ENCODE measurements at regions not wholly inside any gene's neighbourhood (a gene's known extent, or its start where the extent isn't known, plus 50 kb on each side); places are given as distances from the start of the nearest gene placed in this dataset.
A peak's percentile ranks its signal among the peaks of the same experiment; 100 is the strongest.

DNA sequence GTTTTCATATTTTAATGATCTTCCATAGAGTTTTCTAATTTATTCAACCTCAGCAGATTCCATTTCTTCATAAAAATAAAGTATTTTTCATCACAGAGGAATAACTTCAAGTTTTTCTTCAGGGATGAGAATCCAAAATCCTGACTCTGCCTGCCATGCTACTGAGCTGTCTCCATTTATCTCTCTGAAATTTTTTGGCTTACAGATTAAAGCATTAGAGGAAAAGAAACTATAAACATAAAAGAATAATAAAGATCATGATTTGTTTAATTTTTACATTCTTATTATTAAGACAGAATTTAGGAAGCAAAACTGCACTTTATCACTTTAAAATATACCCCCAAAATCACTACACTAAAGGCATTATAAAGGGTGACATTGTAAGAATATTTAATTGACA is 301.8 kb upstream of the NFE2L3 start:
- Histone ChIP-seq H3K27ac (ENCODE audit: low read length) (no peak overlapping the region), H3K4me1 (ENCODE audit: low read length) (no peaks in the 10 kb centered on the region), H3K27me3 (ENCODE audit: low read depth, low read length) (peaks cover 15% of the 10 kb centered on the region), H3K4me2 (ENCODE audit: low read length) (no peak overlapping the region), H3K9ac (ENCODE audit: low read length) (no peak overlapping the region), H3K4me3 (ENCODE audit: low read length) (no peak overlapping the region), H3K79me2 (ENCODE audit: low read length) (no peaks in the 10 kb centered on the region), H2AFZ (ENCODE audit: low read depth, low read length) (no peak overlapping the region), H3K36me3 (replicated peaks; ENCODE audit: low read depth, low read length) (no peaks in the 10 kb centered on the region), H3K9me3 (ENCODE audit: insufficient read depth, low read length) (no peaks in the 10 kb centered on the region), H4K20me1 (ENCODE audit: insufficient read depth, low read length) (no peaks in the 10 kb centered on the region)
- TF ChIP-seq EZH2phosphoT487 (IDR thresholded peaks at IDR 0.05; ENCODE audit: low read depth): no peak
- TF ChIP-seq, protein P1, sequence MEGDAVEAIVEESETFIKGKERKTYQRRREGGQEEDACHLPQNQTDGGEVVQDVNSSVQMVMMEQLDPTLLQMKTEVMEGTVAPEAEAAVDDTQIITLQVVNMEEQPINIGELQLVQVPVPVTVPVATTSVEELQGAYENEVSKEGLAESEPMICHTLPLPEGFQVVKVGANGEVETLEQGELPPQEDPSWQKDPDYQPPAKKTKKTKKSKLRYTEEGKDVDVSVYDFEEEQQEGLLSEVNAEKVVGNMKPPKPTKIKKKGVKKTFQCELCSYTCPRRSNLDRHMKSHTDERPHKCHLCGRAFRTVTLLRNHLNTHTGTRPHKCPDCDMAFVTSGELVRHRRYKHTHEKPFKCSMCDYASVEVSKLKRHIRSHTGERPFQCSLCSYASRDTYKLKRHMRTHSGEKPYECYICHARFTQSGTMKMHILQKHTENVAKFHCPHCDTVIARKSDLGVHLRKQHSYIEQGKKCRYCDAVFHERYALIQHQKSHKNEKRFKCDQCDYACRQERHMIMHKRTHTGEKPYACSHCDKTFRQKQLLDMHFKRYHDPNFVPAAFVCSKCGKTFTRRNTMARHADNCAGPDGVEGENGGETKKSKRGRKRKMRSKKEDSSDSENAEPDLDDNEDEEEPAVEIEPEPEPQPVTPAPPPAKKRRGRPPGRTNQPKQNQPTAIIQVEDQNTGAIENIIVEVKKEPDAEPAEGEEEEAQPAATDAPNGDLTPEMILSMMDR (IDR thresholded peaks at IDR 0.05; ENCODE audit: low read depth, low read length): no peak

DNA sequence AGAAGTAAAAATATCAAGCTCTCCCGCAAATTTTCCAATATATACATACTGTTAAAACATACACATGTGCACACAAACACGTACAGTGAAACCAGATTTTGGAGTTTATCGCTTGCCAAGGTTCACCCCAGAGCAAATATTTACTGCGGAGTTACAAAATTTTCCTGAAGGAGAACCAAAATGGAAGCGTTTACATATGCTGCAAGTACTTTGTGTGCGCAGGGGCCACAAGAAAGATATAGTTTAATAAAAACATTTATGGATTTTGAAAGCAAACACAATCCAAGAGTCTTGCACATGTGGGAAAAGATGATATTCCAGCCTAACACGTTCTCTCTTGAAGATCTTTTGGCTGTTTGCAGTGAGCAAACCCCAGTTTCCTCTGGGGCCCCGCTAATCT is 301.3 kb upstream of the NFE2L3 start:
- no peak overlapping the region for H2AFZ ChIP-seq (ENCODE audit: low read depth, low read length)
- H3K9me3 ChIP-seq (ENCODE audit: insufficient read depth, low read length): no peaks in the 10 kb centered on the region
- no peaks in the 10 kb centered on the region for H3K4me1 ChIP-seq (ENCODE audit: low read length)
- no peak overlapping the region for H3K27ac ChIP-seq (ENCODE audit: low read length)
- TF ChIP-seq, protein P1 (IDR thresholded peaks at IDR 0.05; ENCODE audit: low read depth, low read length): no peak
- no peak for TF ChIP-seq EZH2phosphoT487 (IDR thresholded peaks at IDR 0.05; ENCODE audit: low read depth)
- no peak overlapping the region for H3K9ac ChIP-seq (ENCODE audit: low read length)
- no peaks in the 10 kb centered on the region for H3K79me2 ChIP-seq (ENCODE audit: low read length)
- no peaks in the 10 kb centered on the region for H3K36me3 ChIP-seq (replicated peaks; ENCODE audit: low read depth, low read length)
- H3K4me2 ChIP-seq (ENCODE audit: low read length): no peak overlapping the region
- H4K20me1 ChIP-seq (ENCODE audit: insufficient read depth, low read length): no peaks in the 10 kb centered on the region
- H3K27me3 ChIP-seq (ENCODE audit: low read depth, low read length): peaks cover 15% of the 10 kb centered on the region
- H3K4me3 ChIP-seq (ENCODE audit: low read length): no peak overlapping the region

DNA sequence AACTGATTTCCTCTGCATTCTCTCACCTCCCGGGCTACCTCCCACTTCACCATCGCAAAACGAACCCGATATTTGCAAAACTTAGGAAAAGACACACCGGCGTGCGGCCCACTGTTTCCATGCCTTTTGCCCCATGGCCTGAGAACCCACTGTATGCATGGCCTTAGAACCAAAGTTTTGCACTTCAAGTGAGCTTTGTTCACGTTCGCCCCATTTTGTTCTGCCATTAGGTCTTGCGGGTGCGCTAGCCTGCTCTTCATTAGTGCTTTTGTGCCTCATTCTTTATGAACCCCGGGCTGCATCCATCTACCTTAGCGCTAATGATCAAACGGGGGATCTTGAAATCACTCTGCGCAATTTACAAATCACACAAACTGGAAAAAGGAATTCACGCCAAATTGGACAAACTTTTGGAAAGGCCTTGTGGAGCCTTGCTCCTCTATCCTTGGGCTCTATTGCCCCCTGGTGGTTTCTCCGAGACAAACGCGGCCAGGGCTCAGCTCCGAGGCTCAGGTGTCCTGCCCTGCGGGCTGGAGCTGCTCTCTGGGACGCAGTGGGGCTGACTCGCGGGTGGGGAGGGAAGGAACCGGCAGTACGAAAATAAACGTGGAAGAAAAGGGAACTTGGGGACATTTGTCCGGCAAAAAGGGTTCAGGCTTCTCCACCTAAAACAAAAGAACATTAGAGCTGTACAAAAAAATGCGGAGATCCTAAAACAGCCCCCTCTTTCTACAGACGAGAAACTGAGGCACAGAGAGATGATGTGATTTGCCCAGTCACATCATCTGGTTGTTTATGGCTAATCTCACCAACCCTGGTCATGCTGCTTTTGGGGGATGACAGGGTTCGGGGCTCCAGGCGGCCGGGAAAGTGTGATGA is 300.4 kb upstream of the NFE2L3 start:
- Histone ChIP-seq H3K4me1 (ENCODE audit: low read length) (no peaks in the 10 kb centered on the region), H3K9me3 (ENCODE audit: insufficient read depth, low read length) (no peaks in the 10 kb centered on the region), H3K9ac (ENCODE audit: low read length) (no peak overlapping the region), H3K4me3 (ENCODE audit: low read length) (no peak overlapping the region), H4K20me1 (ENCODE audit: insufficient read depth, low read length) (no peaks in the 10 kb centered on the region), H2AFZ (ENCODE audit: low read depth, low read length) (no peak overlapping the region), H3K4me2 (ENCODE audit: low read length) (peak overlapping the region; percentile 18; the same call in 1 of the 2 replicates), H3K27ac (ENCODE audit: low read length) (no peak overlapping the region), H3K79me2 (ENCODE audit: low read length) (no peaks in the 10 kb centered on the region), H3K27me3 (ENCODE audit: low read depth, low read length) (peaks cover 15% of the 10 kb centered on the region), H3K36me3 (replicated peaks; ENCODE audit: low read depth, low read length) (no peaks in the 10 kb centered on the region)
- TF ChIP-seq, protein P1 (IDR thresholded peaks at IDR 0.05; ENCODE audit: low read depth, low read length): peak; percentile 76
- no peak for TF ChIP-seq EZH2phosphoT487 (IDR thresholded peaks at IDR 0.05; ENCODE audit: low read depth)

DNA sequence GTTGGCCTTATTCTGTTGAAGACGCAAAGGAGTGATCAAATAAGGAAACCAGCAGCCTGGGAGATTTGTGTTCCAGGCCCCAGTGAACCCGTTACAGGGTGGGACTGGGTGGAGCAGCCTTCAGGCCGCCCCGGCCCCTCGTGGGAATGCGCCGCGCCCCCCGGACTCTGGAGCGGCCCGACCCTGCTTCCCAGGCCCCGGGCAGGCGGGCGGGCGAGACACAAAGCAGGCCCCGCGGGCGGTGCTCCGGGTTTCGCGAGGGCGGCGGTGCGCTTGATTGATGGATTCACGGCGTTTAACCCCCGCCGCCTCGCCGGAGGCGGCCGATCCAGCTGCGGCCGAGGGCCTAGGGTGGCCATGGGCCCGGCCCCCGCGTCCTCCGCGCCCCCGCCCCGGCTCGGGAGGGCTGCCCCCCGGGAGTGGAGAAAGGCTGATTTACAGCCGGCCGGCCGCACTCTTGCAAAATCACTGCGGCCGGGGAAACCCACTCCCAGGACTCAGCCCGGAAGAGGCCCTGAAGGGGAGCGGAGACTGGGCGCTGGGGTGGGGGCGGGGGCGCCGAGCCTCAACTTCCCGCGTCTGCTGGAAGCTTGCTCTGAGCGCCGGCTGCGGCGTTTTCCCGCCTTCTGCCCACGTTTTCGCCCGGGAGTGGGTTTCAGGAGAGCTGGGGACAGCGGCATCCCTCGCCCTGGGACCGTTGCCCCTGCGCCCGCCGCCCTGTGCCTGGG is 299.6 kb upstream of the NFE2L3 start:
- Histone ChIP-seq H4K20me1 (ENCODE audit: insufficient read depth, low read length) (no peaks in the 10 kb centered on the region), H3K4me2 (ENCODE audit: low read length) (no peak overlapping the region), H3K79me2 (ENCODE audit: low read length) (no peaks in the 10 kb centered on the region), H3K9ac (ENCODE audit: low read length) (no peak overlapping the region), H3K27me3 (ENCODE audit: low read depth, low read length) (peaks cover 15% of the 10 kb centered on the region), H3K4me3 (ENCODE audit: low read length) (no peak overlapping the region), H3K36me3 (replicated peaks; ENCODE audit: low read depth, low read length) (no peaks in the 10 kb centered on the region), H3K9me3 (ENCODE audit: insufficient read depth, low read length) (no peaks in the 10 kb centered on the region), H2AFZ (ENCODE audit: low read depth, low read length) (no peak overlapping the region), H3K4me1 (ENCODE audit: low read length) (no peaks in the 10 kb centered on the region), H3K27ac (ENCODE audit: low read length) (no peak overlapping the region)
- no peak for TF ChIP-seq EZH2phosphoT487 (IDR thresholded peaks at IDR 0.05; ENCODE audit: low read depth)
- TF ChIP-seq, protein P1 (IDR thresholded peaks at IDR 0.05; ENCODE audit: low read depth, low read length): no peak

All from OCI-LY3 (cell line).